HCT116 (cell line): ENCODE measurements at regions not wholly inside any gene's neighbourhood (a gene's known extent, or its start where the extent isn't known, plus 50 kb on each side); places are given as distances from the start of the nearest gene placed in this dataset.

Experiments
- ATAC-seq: fragments of 200-7000 bp; cut with Tn5 transposase; 2 replicates; pipeline ENCODE4 v1.9.1; 2020; ENCODE audit warnings: mild to moderate bottlenecking, moderate library complexity
- BruUV-seq: library from RNA; stranded (reverse); fragments of 400-500 nt; replicated peaks from 2 replicates; lab custom pipeline; 2021; lab: Mats Ljungman, UMichigan
- CTCF ChIA-PET: fragments of 300-600 bp; sonication (Branson Sonifier 250); formaldehyde crosslinking; loops from one replicate; lab custom pipeline; 2021; ENCODE audit warnings: antibody characterized with exemption; lab: Charles Lee
- POLR2A ChIA-PET: fragments of 300-600, 350-600 bp; sonication (Branson Sonifier 250); formaldehyde crosslinking; loops from one replicate; lab custom pipeline; 2021; ENCODE audit warnings: antibody characterized with exemption; lab: Charles Lee
- RAD21 ChIA-PET, 2 experiments: fragments of 300-600 bp; sonication (Branson Sonifier 250); formaldehyde crosslinking; loops; one replicate each; lab custom pipeline; 2023; ENCODE audit warnings: low total read pairs in 2 of 2; ENCODE audit not compliant: uncharacterized antibody in 2 of 2, unreplicated experiment in 2 of 2, low non-redundant PET in 1 of 2; lab: Charles Lee
- DNase-seq: peaks from one replicate; pipeline ENCODE4 v3.0.0-alpha.2; 2010; ENCODE audit warnings: low read depth, low spot score
- H2AFZ ChIP-seq: fragments of 200-600 bp; shearing (Covaris generic), sonication (generic); 2 replicates; pipeline ENCODE4 v1.6.1; 2017; ENCODE audit warnings: low read depth, mixed run types, mixed read lengths, antibody characterized with exemption, low read length; ENCODE audit not compliant: poor library complexity, severe bottlenecking
- H3K27ac ChIP-seq: 2 replicates; pipeline ENCODE4 v1.5.1; 2012; ENCODE audit warnings: low read depth, low read length
- H3K27me3 ChIP-seq: fragments of 200-600 bp; sonication (generic); 2 replicates; pipeline ENCODE4 v1.6.1; 2016; ENCODE audit warnings: mixed run types, low read length, mixed read lengths; ENCODE audit not compliant: insufficient read depth
- H3K36me3 ChIP-seq, 2 experiments: fragments of 200-500 bp in 1 of 2; fragments of 200-600 bp in 1 of 2; sonication (Bioruptor generic) in 1 of 2; sonication (generic) in 1 of 2; 2 replicates each; pipeline versions ENCODE4 v1.5.1 to v1.6.1; 2014 to 2016; ENCODE audit warnings: low read length in 2 of 2, inconsistent platforms in 1 of 2, mixed read lengths in 1 of 2, mixed run types in 1 of 2; ENCODE audit not compliant: insufficient read depth in 2 of 2, control insufficient read depth in 1 of 2
- H3K4me1 ChIP-seq, 2 experiments: fragments of 200-600 bp in 1 of 2; sonication (generic) in 1 of 2; 2 replicates each; pipeline versions ENCODE4 v1.5.1 to v1.6.1; 2012 to 2017; ENCODE audit warnings: low read length in 2 of 2, inconsistent platforms in 1 of 2, mild to moderate bottlenecking in 1 of 2, mixed read lengths in 1 of 2, mixed run types in 1 of 2, moderate library complexity in 1 of 2; ENCODE audit not compliant: insufficient read depth in 2 of 2, control insufficient read depth in 1 of 2
- H3K4me2 ChIP-seq: fragments of 200-600 bp; sonication (generic); 2 replicates; pipeline ENCODE4 v1.6.1; 2017; ENCODE audit warnings: mixed run types, low read length, mixed read lengths
- H3K4me3 ChIP-seq, 2 experiments: fragments of 200-600 bp in 1 of 2; sonication (generic) in 1 of 2; replicated peaks in 1 of 2; 2 replicates each; pipeline ENCODE4 v1.5.1; 2011 to 2016; ENCODE audit warnings: low read length in 2 of 2, control low read depth in 1 of 2, low read depth in 1 of 2, mild to moderate bottlenecking in 1 of 2, mixed read lengths in 1 of 2, mixed run types in 1 of 2
- H3K79me2 ChIP-seq: fragments of 200-600 bp; sonication (generic); 2 replicates; pipeline ENCODE4 v1.6.1; 2017; ENCODE audit warnings: mild to moderate bottlenecking, mixed run types, low read length, moderate library complexity, mixed read lengths; ENCODE audit not compliant: insufficient read depth
- H3K9ac ChIP-seq: fragments of 200-600 bp; sonication (generic); 2 replicates; pipeline ENCODE4 v1.6.1; 2016; ENCODE audit warnings: low read length, mixed read lengths
- H3K9me2 ChIP-seq: fragments of 200-600 bp; sonication (generic), shearing (Covaris generic); 2 replicates; pipeline ENCODE4 v1.6.1; 2017; ENCODE audit warnings: mixed run types, mild to moderate bottlenecking, moderate library complexity; ENCODE audit not compliant: insufficient read depth
- H3K9me3 ChIP-seq, 2 experiments: fragments of 200-500 bp in 1 of 2; fragments of 200-600 bp in 1 of 2; sonication (Bioruptor generic) in 1 of 2; sonication (generic) in 1 of 2; 2 replicates each; pipeline ENCODE4 v1.6.1; 2014 to 2017; ENCODE audit warnings: low read length in 2 of 2, mixed read lengths in 2 of 2, inconsistent platforms in 1 of 2, low read depth in 1 of 2, mild to moderate bottlenecking in 1 of 2, mixed run types in 1 of 2, moderate library complexity in 1 of 2; ENCODE audit not compliant: control insufficient read depth in 1 of 2, insufficient read depth in 1 of 2
- H4K20me1 ChIP-seq: fragments of 200-600 bp; sonication (generic), shearing (Covaris generic); 2 replicates; pipeline ENCODE4 v1.6.1; 2017; ENCODE audit warnings: mixed run types, mild to moderate bottlenecking, moderate library complexity; ENCODE audit not compliant: insufficient read depth
- ELF1 ChIP-seq: IDR thresholded peaks from 2 replicates; pipeline ENCODE4 v1.6.1; 2012; ENCODE audit warnings: low read depth, borderline replicate concordance
- EZH2 ChIP-seq: fragments of 200-600 bp; sonication (generic); IDR thresholded peaks from 2 replicates; pipeline ENCODE4 v1.6.1; 2017; ENCODE audit warnings: antibody characterized with exemption, mixed run types
- EZH2phosphoT487 ChIP-seq: fragments of 200-600 bp; IDR thresholded peaks from 2 replicates; pipeline ENCODE4 v1.6.1; 2018; ENCODE audit warnings: antibody characterized with exemption, borderline replicate concordance
- FOSL1 ChIP-seq: IDR thresholded peaks from 2 replicates; pipeline ENCODE4 v1.6.1; 2012; ENCODE audit warnings: low read depth
- POLR2AphosphoS5 ChIP-seq: IDR thresholded peaks from 2 replicates; pipeline ENCODE4 v1.6.1; 2011; ENCODE audit warnings: mild to moderate bottlenecking, low read depth, low read length, moderate library complexity
- RAD21 ChIP-seq: IDR thresholded peaks from 2 replicates; pipeline ENCODE4 v1.6.1; 2012; ENCODE audit warnings: low read depth, mild to moderate bottlenecking
- SIN3A ChIP-seq: IDR thresholded peaks from 2 replicates; pipeline ENCODE4 v1.6.1; 2012; ENCODE audit warnings: low read depth
- YY1 ChIP-seq: IDR thresholded peaks from 2 replicates; pipeline ENCODE4 v1.6.1; 2011; ENCODE audit warnings: low read length, low read depth, moderate library complexity, mild to moderate bottlenecking; ENCODE audit not compliant: insufficient replicate concordance; ENCODE audit errors: extremely low read depth
- ZFX ChIP-seq: fragments of 450-650 bp; IDR thresholded peaks from 2 replicates; pipeline ENCODE4 v1.6.1; 2017
- intact Hi-C: fragments of 100-400 bp; cut with micrococcal nuclease; formaldehyde crosslinking; loops from 2 replicates; pipeline ENCODE4 v1.10.0; 2022
- TF ChIP-seq, protein P1 (sequence below): IDR thresholded peaks from 2 replicates; pipeline ENCODE4 v1.6.1; 2012
- TF ChIP-seq, protein P2 (sequence below): IDR thresholded peaks from 2 replicates; pipeline ENCODE4 v1.6.1; 2011; ENCODE audit warnings: mild to moderate bottlenecking, low read length, moderate library complexity; ENCODE audit not compliant: insufficient replicate concordance; ENCODE audit errors: extremely low read depth
- TF ChIP-seq, protein P3 (sequence below): IDR thresholded peaks from 2 replicates; pipeline ENCODE4 v1.6.1; 2012

DNA sequence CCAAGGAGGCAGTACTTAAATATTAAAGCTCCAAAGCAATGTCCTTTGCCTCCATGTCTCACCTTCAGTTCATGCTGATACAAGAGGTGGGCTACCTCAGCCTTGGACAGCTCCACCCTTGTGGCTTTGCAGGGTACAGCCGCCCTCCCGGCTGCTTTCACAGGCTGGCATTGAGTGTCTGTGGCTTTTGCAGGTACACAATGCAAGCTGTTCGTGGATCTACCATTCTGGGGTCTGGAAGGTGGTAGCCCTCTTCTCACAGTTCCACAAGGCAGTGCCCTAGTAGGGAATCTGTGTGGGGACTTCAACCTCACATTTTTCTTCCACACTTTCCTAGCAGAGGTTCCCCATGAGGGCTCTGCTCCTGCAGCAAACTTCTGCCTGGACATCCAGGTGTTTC is 324.8 kb downstream of the COL11A1 start:
- Histone ChIP-seq H3K4me2 (no peak overlapping the region), H3K4me3 (no peak overlapping the region), H3K9me2 (no peaks in the 10 kb centered on the region), H4K20me1 (no peaks in the 10 kb centered on the region), H3K4me1 (no peaks in the 10 kb centered on the region), H3K79me2 (no peaks in the 10 kb centered on the region), H3K27ac (no peak overlapping the region), H3K27me3 (no peaks in the 10 kb centered on the region), H3K9me3 (no peaks in the 10 kb centered on the region; a peak in 2 of 4 replicates), H3K9ac (no peak overlapping the region), H3K36me3 (no peaks in the 10 kb centered on the region), H2AFZ (no peak overlapping the region)
- TF ChIP-seq EZH2phosphoT487, result no peak
- TF ChIP-seq, protein P1, sequence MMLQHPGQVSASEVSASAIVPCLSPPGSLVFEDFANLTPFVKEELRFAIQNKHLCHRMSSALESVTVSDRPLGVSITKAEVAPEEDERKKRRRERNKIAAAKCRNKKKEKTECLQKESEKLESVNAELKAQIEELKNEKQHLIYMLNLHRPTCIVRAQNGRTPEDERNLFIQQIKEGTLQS, result no peak
- no peak for TF ChIP-seq FOSL1
- TF ChIP-seq RAD21, result no peak
- no peak for TF ChIP-seq SIN3A
- TF ChIP-seq ZFX, result no peak
- TF ChIP-seq, protein P2, sequence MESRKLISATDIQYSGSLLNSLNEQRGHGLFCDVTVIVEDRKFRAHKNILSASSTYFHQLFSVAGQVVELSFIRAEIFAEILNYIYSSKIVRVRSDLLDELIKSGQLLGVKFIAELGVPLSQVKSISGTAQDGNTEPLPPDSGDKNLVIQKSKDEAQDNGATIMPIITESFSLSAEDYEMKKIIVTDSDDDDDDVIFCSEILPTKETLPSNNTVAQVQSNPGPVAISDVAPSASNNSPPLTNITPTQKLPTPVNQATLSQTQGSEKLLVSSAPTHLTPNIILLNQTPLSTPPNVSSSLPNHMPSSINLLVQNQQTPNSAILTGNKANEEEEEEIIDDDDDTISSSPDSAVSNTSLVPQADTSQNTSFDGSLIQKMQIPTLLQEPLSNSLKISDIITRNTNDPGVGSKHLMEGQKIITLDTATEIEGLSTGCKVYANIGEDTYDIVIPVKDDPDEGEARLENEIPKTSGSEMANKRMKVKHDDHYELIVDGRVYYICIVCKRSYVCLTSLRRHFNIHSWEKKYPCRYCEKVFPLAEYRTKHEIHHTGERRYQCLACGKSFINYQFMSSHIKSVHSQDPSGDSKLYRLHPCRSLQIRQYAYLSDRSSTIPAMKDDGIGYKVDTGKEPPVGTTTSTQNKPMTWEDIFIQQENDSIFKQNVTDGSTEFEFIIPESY, result no peak
- TF ChIP-seq EZH2, result no peak
- TF ChIP-seq POLR2AphosphoS5, result no peak
- TF ChIP-seq, protein P3, sequence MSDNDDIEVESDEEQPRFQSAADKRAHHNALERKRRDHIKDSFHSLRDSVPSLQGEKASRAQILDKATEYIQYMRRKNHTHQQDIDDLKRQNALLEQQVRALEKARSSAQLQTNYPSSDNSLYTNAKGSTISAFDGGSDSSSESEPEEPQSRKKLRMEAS, result no peak
- TF ChIP-seq YY1, result no peak
- TF ChIP-seq ELF1, result no peak
- ChIA-PET POLR2A (no interaction called here), CTCF (no interaction called here), RAD21 (no interaction called here)
- no TSS peak for BruUV-seq
- DNase-seq (no peak), ATAC-seq (no peak)
- intact Hi-C loops, result no loop called here
